ENCODE measurements at regions not wholly inside any gene's neighbourhood (a gene's known extent, or its start where the extent isn't known, plus 50 kb on each side); places are given as distances from the start of the nearest gene placed in this dataset.
"Not testable (repeated sequence)": the region's sequence is repeated elsewhere in the genome, so short reads cannot be mapped to it uniquely, and the experiment has no call there.

- Mint-ChIP-seq H3K27ac (ENCODE audit: unreplicated experiment) (no peak overlapping the region), H3K4me1 (ENCODE audit: low read depth, unreplicated experiment) (no peaks in the 10 kb centered on the region)
- FAIRE-seq: no peak
Measured at GRCh38 chr4:59770601-59771264, 1429.4 kb upstream of the ADGRL3 start.

GRCh38 chr4:59772641-59773139 is 1427.4 kb upstream of the ADGRL3 start:
- no peak for FAIRE-seq
- TF ChIP-seq EZH2 (IDR thresholded peaks at IDR 0.05; ENCODE audit: insufficient read depth, low read length): no peak
- TF ChIP-seq CTCF (IDR thresholded peaks at IDR 0.05; ENCODE audit: insufficient read depth, low read depth, low read length): no peak

More at GRCh38 chr4:59770601-59771264, 1429.4 kb upstream of the ADGRL3 start:
- no peaks in the 10 kb centered on the region for H3K79me2 ChIP-seq (ENCODE audit: insufficient read depth, low read length)
- no peaks in the 10 kb centered on the region for H3K9me3 Mint-ChIP-seq (ENCODE audit: unreplicated experiment)
- no peaks in the 10 kb centered on the region for H3K4me1 ChIP-seq (ENCODE audit: insufficient read depth, low read length)
- H3K4me3 ChIP-seq (ENCODE audit: insufficient read depth, low read depth, low read length): no peak overlapping the region
- H3K4me2 ChIP-seq (ENCODE audit: low read length): no peak overlapping the region
- no peaks in the 10 kb centered on the region for H3K9me3 ChIP-seq (ENCODE audit: insufficient read depth, low read depth, low read length)
- no peaks in the 10 kb centered on the region for H3K36me3 Mint-ChIP-seq (ENCODE audit: low read depth, unreplicated experiment)
- no peak overlapping the region for H2AFZ ChIP-seq (ENCODE audit: low read depth, low read length)
- no peak for DNase-seq (ENCODE audit: low read depth)
- H4K20me1 ChIP-seq (ENCODE audit: insufficient read depth, low read length): no peaks in the 10 kb centered on the region
- TF ChIP-seq EZH2 (IDR thresholded peaks at IDR 0.05; ENCODE audit: insufficient read depth, low read length): no peak
- TF ChIP-seq CTCF (IDR thresholded peaks at IDR 0.05; ENCODE audit: insufficient read depth, low read depth, low read length): no peak
- H3K4me3 Mint-ChIP-seq (ENCODE audit: unreplicated experiment): no peak overlapping the region
- no peak overlapping the region for H3K9ac ChIP-seq (ENCODE audit: low read length)
- H3K27ac ChIP-seq (ENCODE audit: low read depth, low read length): no peak overlapping the region
- no peaks in the 10 kb centered on the region for H3K36me3 ChIP-seq (ENCODE audit: insufficient read depth, low read length)
- no peaks in the 10 kb centered on the region for H3K27me3 ChIP-seq (ENCODE audit: insufficient read depth, low read length)
- H3K27me3 Mint-ChIP-seq (ENCODE audit: low read depth, unreplicated experiment): no peaks in the 10 kb centered on the region

GRCh38 chr4:59780271-59780670 is 1419.9 kb upstream of the ADGRL3 start:
- not testable (repeated sequence) for DNase-seq (ENCODE audit: low read depth); H3K9ac ChIP-seq (ENCODE audit: low read length); H3K4me1 ChIP-seq (ENCODE audit: insufficient read depth, low read length); FAIRE-seq; H3K4me1 Mint-ChIP-seq (ENCODE audit: low read depth, unreplicated experiment); H3K4me3 Mint-ChIP-seq (ENCODE audit: unreplicated experiment); H3K27me3 ChIP-seq (ENCODE audit: insufficient read depth, low read length); H2AFZ ChIP-seq (ENCODE audit: low read depth, low read length); H3K36me3 Mint-ChIP-seq (ENCODE audit: low read depth, unreplicated experiment); H3K27me3 Mint-ChIP-seq (ENCODE audit: low read depth, unreplicated experiment); H3K27ac ChIP-seq (ENCODE audit: low read depth, low read length); H3K4me3 ChIP-seq (ENCODE audit: insufficient read depth, low read depth, low read length); H3K79me2 ChIP-seq (ENCODE audit: insufficient read depth, low read length); H3K4me2 ChIP-seq (ENCODE audit: low read length); H3K27ac Mint-ChIP-seq (ENCODE audit: unreplicated experiment); H4K20me1 ChIP-seq (ENCODE audit: insufficient read depth, low read length); H3K36me3 ChIP-seq (ENCODE audit: insufficient read depth, low read length); H3K9me3 Mint-ChIP-seq (ENCODE audit: unreplicated experiment); H3K9me3 ChIP-seq (ENCODE audit: insufficient read depth, low read depth, low read length)

More at GRCh38 chr4:59772641-59773139, 1427.4 kb upstream of the ADGRL3 start:
- Histone ChIP-seq H3K27me3 (ENCODE audit: insufficient read depth, low read length) (no peaks in the 10 kb centered on the region), H3K36me3 (ENCODE audit: insufficient read depth, low read length) (no peaks in the 10 kb centered on the region), H3K9me3 (ENCODE audit: insufficient read depth, low read depth, low read length) (no peaks in the 10 kb centered on the region), H3K4me3 (ENCODE audit: insufficient read depth, low read depth, low read length) (no peak overlapping the region), H3K4me2 (ENCODE audit: low read length) (no peak overlapping the region), H3K27ac (ENCODE audit: low read depth, low read length) (no peak overlapping the region), H2AFZ (ENCODE audit: low read depth, low read length) (no peak overlapping the region), H3K4me1 (ENCODE audit: insufficient read depth, low read length) (no peaks in the 10 kb centered on the region), H3K9ac (ENCODE audit: low read length) (no peak overlapping the region), H3K79me2 (ENCODE audit: insufficient read depth, low read length) (no peaks in the 10 kb centered on the region), H4K20me1 (ENCODE audit: insufficient read depth, low read length) (no peaks in the 10 kb centered on the region)
- Mint-ChIP-seq H3K36me3 (ENCODE audit: low read depth, unreplicated experiment) (no peaks in the 10 kb centered on the region), H3K4me3 (ENCODE audit: unreplicated experiment) (no peak overlapping the region), H3K4me1 (ENCODE audit: low read depth, unreplicated experiment) (no peaks in the 10 kb centered on the region), H3K27me3 (ENCODE audit: low read depth, unreplicated experiment) (no peaks in the 10 kb centered on the region), H3K27ac (ENCODE audit: unreplicated experiment) (no peak overlapping the region), H3K9me3 (ENCODE audit: unreplicated experiment) (no peaks in the 10 kb centered on the region)
- DNase-seq (ENCODE audit: low read depth): no peak

All from astrocyte (in vitro differentiated cells and primary cell).